ENCODE measurements at regions not wholly inside any gene's neighbourhood (a gene's known extent, or its start where the extent isn't known, plus 50 kb on each side); places are given as distances from the start of the nearest gene placed in this dataset.

- ChIA-PET CTCF (ENCODE audit: low intra/inter-chr PET ratio) (no interaction called here), POLR2A (interaction anchor here (0.6 to 1.4 kb wide), 2 partner anchors 12 to 146 kb away, joined by 3 read pairs; no protein-coding TSS in a partner anchor)
- Histone ChIP-seq H3K79me2 (ENCODE audit: control insufficient read depth, insufficient read depth, low read length) (no peaks in the 10 kb centered on the region), H3K9ac (ENCODE audit: insufficient read depth in 1 of 2, low read depth in 2 of 2, low read length in 2 of 2) (no peak overlapping the region), H3K27me3 (ENCODE audit: control insufficient read depth in 2 of 2, insufficient read depth in 2 of 2, low read length in 2 of 2) (no peaks in the 10 kb centered on the region), H3K36me3 (ENCODE audit: control insufficient read depth, insufficient read depth, low read length) (no peaks in the 10 kb centered on the region), H2AFZ (ENCODE audit: low read depth, low read length) (no peak overlapping the region), H3K27ac (ENCODE audit: extremely low read depth, low read depth, low read length) (no peak overlapping the region), H3K9me1 (ENCODE audit: control insufficient read depth, insufficient read depth, low read length) (no peaks in the 10 kb centered on the region), H3K4me3 (no peak overlapping the region), H3K4me2 (ENCODE audit: insufficient read depth, low read length) (no peak overlapping the region; the same call in 1 of the 2 replicates), H3K4me1 (replicated peaks in 1 of 2; ENCODE audit: control insufficient read depth in 2 of 2, insufficient read depth in 2 of 2, low read length in 2 of 2) (peaks cover 0 to 26% of the 10 kb centered on the region in 2 experiments; a peak in 4 of 5 replicates), H3K9me3 (replicated peaks; ENCODE audit: control insufficient read depth, insufficient read depth, low read depth, low read length) (no peaks in the 10 kb centered on the region; the same call in 1 of the 2 replicates), H4K20me1 (replicated peaks; ENCODE audit: control insufficient read depth, insufficient read depth, low read length) (no peaks in the 10 kb centered on the region)
- no peak for TF ChIP-seq POLR2AphosphoS2 (IDR thresholded peaks at IDR 0.05; ENCODE audit: low read length)
- no peak for TF ChIP-seq ZNF512 (tag; IDR thresholded peaks at IDR 0.05)
- no peak for TF ChIP-seq SIX5 (IDR thresholded peaks at IDR 0.05; ENCODE audit: borderline replicate concordance in 1 of 2, insufficient read depth in 1 of 2, low read depth in 1 of 2, low read length in 2 of 2)
- no peak for TF ChIP-seq ZC3H4 (CRISPR knock-in tag; IDR thresholded peaks at IDR 0.05; ENCODE audit: borderline replicate concordance)
- no peak for TF ChIP-seq MEIS2 (IDR thresholded peaks at IDR 0.05; ENCODE audit: partially characterized antibody)
- no peak for TF ChIP-seq RCOR1 (IDR thresholded peaks at IDR 0.05; ENCODE audit: borderline replicate concordance in 1 of 2, low read depth in 2 of 2, low read length in 2 of 2)
- TF ChIP-seq, protein P1, sequence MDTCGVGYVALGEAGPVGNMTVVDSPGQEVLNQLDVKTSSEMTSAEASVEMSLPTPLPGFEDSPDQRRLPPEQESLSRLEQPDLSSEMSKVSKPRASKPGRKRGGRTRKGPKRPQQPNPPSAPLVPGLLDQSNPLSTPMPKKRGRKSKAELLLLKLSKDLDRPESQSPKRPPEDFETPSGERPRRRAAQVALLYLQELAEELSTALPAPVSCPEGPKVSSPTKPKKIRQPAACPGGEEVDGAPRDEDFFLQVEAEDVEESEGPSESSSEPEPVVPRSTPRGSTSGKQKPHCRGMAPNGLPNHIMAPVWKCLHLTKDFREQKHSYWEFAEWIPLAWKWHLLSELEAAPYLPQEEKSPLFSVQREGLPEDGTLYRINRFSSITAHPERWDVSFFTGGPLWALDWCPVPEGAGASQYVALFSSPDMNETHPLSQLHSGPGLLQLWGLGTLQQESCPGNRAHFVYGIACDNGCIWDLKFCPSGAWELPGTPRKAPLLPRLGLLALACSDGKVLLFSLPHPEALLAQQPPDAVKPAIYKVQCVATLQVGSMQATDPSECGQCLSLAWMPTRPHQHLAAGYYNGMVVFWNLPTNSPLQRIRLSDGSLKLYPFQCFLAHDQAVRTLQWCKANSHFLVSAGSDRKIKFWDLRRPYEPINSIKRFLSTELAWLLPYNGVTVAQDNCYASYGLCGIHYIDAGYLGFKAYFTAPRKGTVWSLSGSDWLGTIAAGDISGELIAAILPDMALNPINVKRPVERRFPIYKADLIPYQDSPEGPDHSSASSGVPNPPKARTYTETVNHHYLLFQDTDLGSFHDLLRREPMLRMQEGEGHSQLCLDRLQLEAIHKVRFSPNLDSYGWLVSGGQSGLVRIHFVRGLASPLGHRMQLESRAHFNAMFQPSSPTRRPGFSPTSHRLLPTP (IDR thresholded peaks at IDR 0.05; ENCODE audit: borderline replicate concordance, extremely low read depth, insufficient read length) = no peak
- no peak for TF ChIP-seq ZNF778 (CRISPR knock-in tag; IDR thresholded peaks at IDR 0.05)
- no peak for TF ChIP-seq BACH1 (tag; IDR thresholded peaks at IDR 0.05)
- no peak for TF ChIP-seq SPI1 (IDR thresholded peaks at IDR 0.05; ENCODE audit: borderline replicate concordance, low read depth, low read length)
- intact Hi-C loops (cut with micrococcal nuclease) = no loop called here
- BruUV-seq (replicated peaks) = no TSS peak
- DNase-seq (ENCODE audit: extremely low read depth in 1 of 4, low spot score in 3 of 4) (no peak), ATAC-seq (no peak), FAIRE-seq (no peak)
- WGBS (ENCODE audit: insufficient coverage, low coverage, missing lambda C conversion rate) = 35% methylated on average over 8 of the region's 8 CpGs
- in situ Hi-C loops (cut with MboI) = no loop called here
Observed at GRCh38 chr11:35064114-35064800, 74.7 kb upstream of the CD44 start.
